ENCODE measurements at regions not wholly inside any gene's neighbourhood (a gene's known extent, or its start where the extent isn't known, plus 50 kb on each side); places are given as distances from the start of the nearest gene placed in this dataset.
"Not testable (repeated sequence)": the region's sequence is repeated elsewhere in the genome, so short reads cannot be mapped to it uniquely, and the experiment has no call there.

GRCh38 chr2:128606837-128607236 lies 288.2 kb upstream of the HS6ST1 start:
- in situ Hi-C loops (cut with MboI; ENCODE audit: low sequenced_read_pairs): no loop called here

GRCh38 chr2:128607440-128607839 lies 288.8 kb upstream of the HS6ST1 start:
- in situ Hi-C loops (cut with MboI; ENCODE audit: low sequenced_read_pairs): no loop called here

- in situ Hi-C loops (cut with MboI; ENCODE audit: low sequenced_read_pairs): no loop called here
Measured at GRCh38 chr2:128607911-128608506, 289.3 kb upstream of the HS6ST1 start.

- in situ Hi-C loops (cut with MboI; ENCODE audit: low sequenced_read_pairs): no loop called here
Measured at GRCh38 chr2:128608921-128609880, 290.5 kb upstream of the HS6ST1 start.

- in situ Hi-C loops (cut with MboI; ENCODE audit: low sequenced_read_pairs): no loop called here
Measured at GRCh38 chr2:128610496-128610895, 291.8 kb upstream of the HS6ST1 start.

- in situ Hi-C loops (cut with MboI; ENCODE audit: low sequenced_read_pairs): no loop called here
Measured at GRCh38 chr2:128611421-128612320, 293.0 kb upstream of the HS6ST1 start.

GRCh38 chr2:128612628-128613027 lies 294.0 kb upstream of the HS6ST1 start:
- in situ Hi-C loops (cut with MboI; ENCODE audit: low sequenced_read_pairs): no loop called here

GRCh38 chr2:128613351-128613750 lies 294.7 kb upstream of the HS6ST1 start:
- in situ Hi-C loops (cut with MboI; ENCODE audit: low sequenced_read_pairs): no loop called here

- in situ Hi-C loops (cut with MboI; ENCODE audit: low sequenced_read_pairs): no loop called here
Measured at GRCh38 chr2:128613876-128614275, 295.2 kb upstream of the HS6ST1 start.

- in situ Hi-C loops (cut with MboI; ENCODE audit: low sequenced_read_pairs): not testable (repeated sequence)
Measured at GRCh38 chr2:128614907-128615306, 296.2 kb upstream of the HS6ST1 start.

- in situ Hi-C loops (cut with MboI; ENCODE audit: low sequenced_read_pairs): no loop called here
Measured at GRCh38 chr2:128615571-128615970, 296.9 kb upstream of the HS6ST1 start.

GRCh38 chr2:128617029-128617590 lies 298.4 kb upstream of the HS6ST1 start:
- in situ Hi-C loops (cut with MboI; ENCODE audit: low sequenced_read_pairs): no loop called here

GRCh38 chr2:128617661-128618060 lies 299.0 kb upstream of the HS6ST1 start:
- in situ Hi-C loops (cut with MboI; ENCODE audit: low sequenced_read_pairs): no loop called here

- in situ Hi-C loops (cut with MboI; ENCODE audit: low sequenced_read_pairs): no loop called here
Measured at GRCh38 chr2:128618642-128619041, 300.0 kb upstream of the HS6ST1 start.

- in situ Hi-C loops (cut with MboI; ENCODE audit: low sequenced_read_pairs): no loop called here
Measured at GRCh38 chr2:128619471-128620325, 301.0 kb upstream of the HS6ST1 start.

GRCh38 chr2:128621074-128621473 lies 302.4 kb upstream of the HS6ST1 start:
- in situ Hi-C loops (cut with MboI; ENCODE audit: low sequenced_read_pairs): no loop called here

- in situ Hi-C loops (cut with MboI; ENCODE audit: low sequenced_read_pairs): no loop called here
Measured at GRCh38 chr2:128622371-128622770, 303.7 kb upstream of the HS6ST1 start.

- in situ Hi-C loops (cut with MboI; ENCODE audit: low sequenced_read_pairs): no loop called here
Measured at GRCh38 chr2:128622955-128623620, 304.4 kb upstream of the HS6ST1 start.

All from HL-60/S4 treated with retinoic acid at 250 ng/mL for 4 days and 3 days (cell line).